NCI-H1436 treated with DMSO at 0.1 percent for 48 hours (cell line): ENCODE measurements at regions not wholly inside any gene's neighbourhood (a gene's known extent, or its start where the extent isn't known, plus 50 kb on each side); places are given as distances from the start of the nearest gene placed in this dataset.
"Not testable (repeated sequence)": the region's sequence is repeated elsewhere in the genome, so short reads cannot be mapped to it uniquely, and the experiment has no call there.

ENCODE experiments used
- DNase-seq: peaks from one replicate; lab custom pipeline; 2025; lab: John Stamatoyannopoulos, UW

GRCh38 chr2:58441643-58442042 lies 200.5 kb upstream of the FANCL start:
- no peak for DNase-seq

GRCh38 chr2:58436872-58437271 lies 195.7 kb upstream of the FANCL start:
- no peak for DNase-seq

- DNase-seq: no peak
These were observed 194.1 kb upstream of the FANCL start for GRCh38 chr2:58435246-58435645.

- no peak for DNase-seq
These were observed 193.6 kb upstream of the FANCL start for GRCh38 chr2:58434692-58435091.

GRCh38 chr2:58432491-58433170 lies 191.5 kb upstream of the FANCL start:
- no peak for DNase-seq

- no peak for DNase-seq
These were observed 188.1 kb upstream of the FANCL start for GRCh38 chr2:58429014-58429875.

GRCh38 chr2:58428096-58429013 lies 187.2 kb upstream of the FANCL start:
- peak; percentile 23 for DNase-seq

GRCh38 chr2:58427572-58428095 lies 186.5 kb upstream of the FANCL start:
- no peak for DNase-seq

- DNase-seq: no peak
These were observed 184.2 kb upstream of the FANCL start for GRCh38 chr2:58425368-58425767.

- DNase-seq: no peak
These were observed 178.9 kb upstream of the FANCL start for GRCh38 chr2:58419983-58420382.

- DNase-seq: no peak
These were observed 175.6 kb upstream of the FANCL start for GRCh38 chr2:58416696-58417095.

- no peak for DNase-seq
These were observed 173.4 kb upstream of the FANCL start for GRCh38 chr2:58414506-58414905.

- DNase-seq: no peak
These were observed 169.4 kb upstream of the FANCL start for GRCh38 chr2:58410549-58410948.

GRCh38 chr2:58407487-58407886 lies 166.4 kb upstream of the FANCL start:
- no peak for DNase-seq

- DNase-seq: no peak
These were observed 164.2 kb upstream of the FANCL start for GRCh38 chr2:58405341-58405740.

GRCh38 chr2:58401936-58402335 lies 160.8 kb upstream of the FANCL start:
- DNase-seq: no peak

- no peak for DNase-seq
These were observed 157.3 kb upstream of the FANCL start for GRCh38 chr2:58398406-58398805.

- no peak for DNase-seq
These were observed 146.6 kb upstream of the FANCL start for GRCh38 chr2:58387701-58388100.

- DNase-seq: not testable (repeated sequence)
These were observed 145.8 kb upstream of the FANCL start for GRCh38 chr2:58386904-58387303.

GRCh38 chr2:58378152-58378551 lies 137.0 kb upstream of the FANCL start:
- DNase-seq: no peak

GRCh38 chr2:58377181-58377580 lies 136.1 kb upstream of the FANCL start:
- no peak for DNase-seq

- DNase-seq: no peak
These were observed 135.5 kb upstream of the FANCL start for GRCh38 chr2:58376592-58376991.
